KMS-11 (cell line): ENCODE measurements at regions not wholly inside any gene's neighbourhood (a gene's known extent, or its start where the extent isn't known, plus 50 kb on each side); places are given as distances from the start of the nearest gene placed in this dataset.

Source experiments
- H2AFZ ChIP-seq: fragments of 200-600 bp; sonication (generic); 2 replicates; pipeline ENCODE4 v1.6.1; 2016; ENCODE audit warnings: antibody characterized with exemption, mixed run types, low read depth
- H3K27ac ChIP-seq: fragments of 200-600 bp; sonication (generic); 2 replicates; pipeline ENCODE4 v1.6.1; 2016; ENCODE audit warnings: mild to moderate bottlenecking, mixed run types
- H3K27me3 ChIP-seq: fragments of 200-600 bp; sonication (generic); 2 replicates; pipeline ENCODE4 v1.6.1; 2017; ENCODE audit warnings: mild to moderate bottlenecking, low read depth, mixed run types, moderate library complexity; ENCODE audit not compliant: insufficient read depth
- H3K36me3 ChIP-seq: fragments of 200-600 bp; sonication (generic); 2 replicates; pipeline ENCODE4 v1.6.1; 2017; ENCODE audit warnings: mild to moderate bottlenecking, mixed run types; ENCODE audit not compliant: insufficient read depth
- H3K4me1 ChIP-seq: fragments of 200-600 bp; sonication (generic); 2 replicates; pipeline ENCODE4 v1.6.1; 2016; ENCODE audit warnings: mild to moderate bottlenecking, low read depth, mixed run types; ENCODE audit not compliant: poor library complexity, severe bottlenecking
- H3K4me2 ChIP-seq: fragments of 200-600 bp; sonication (generic); 2 replicates; pipeline ENCODE4 v1.7.0; 2016; ENCODE audit warnings: mild to moderate bottlenecking, mixed run types
- H3K4me3 ChIP-seq: fragments of 200-600 bp; sonication (generic); IDR thresholded peaks from 2 replicates; pipeline ENCODE4 v1.6.1; 2017; ENCODE audit warnings: low read depth, low read length, mixed read lengths; ENCODE audit not compliant: insufficient read depth
- H3K79me2 ChIP-seq: fragments of 200-600 bp; sonication (generic); 2 replicates; pipeline ENCODE4 v1.6.1; 2016; ENCODE audit warnings: low read depth, mixed run types; ENCODE audit not compliant: insufficient read depth
- H3K9ac ChIP-seq: fragments of 200-600 bp; sonication (generic); 2 replicates; pipeline ENCODE4 v1.6.1; 2016; ENCODE audit warnings: mild to moderate bottlenecking, mixed run types
- H4K20me1 ChIP-seq: fragments of 200-600 bp; sonication (generic); 2 replicates; pipeline ENCODE4 v1.6.1; 2016; ENCODE audit warnings: mild to moderate bottlenecking, mixed run types; ENCODE audit not compliant: insufficient read depth
- CTCF ChIP-seq: fragments of 200-600 bp; sonication (generic); conservative IDR thresholded peaks from 2 replicates; pipeline ENCODE4 v1.6.1; 2017; ENCODE audit warnings: low read depth, mild to moderate bottlenecking, antibody characterized with exemption, low read length, moderate library complexity, mixed read lengths

GRCh38 chrX:20347481-20347880, 80.8 kb upstream of the RPS6KA3 start:
- Histone ChIP-seq H3K27me3 (no peaks in the 10 kb centered on the region), H4K20me1 (no peaks in the 10 kb centered on the region), H3K4me1 (no peaks in the 10 kb centered on the region), H3K9ac (no peak overlapping the region), H3K79me2 (no peaks in the 10 kb centered on the region), H2AFZ (no peak overlapping the region), H3K4me3 (no peak overlapping the region), H3K4me2 (no peak overlapping the region), H3K27ac (no peak overlapping the region), H3K36me3 (no peaks in the 10 kb centered on the region)
- no peak for TF ChIP-seq CTCF

GRCh38 chrX:20333672-20334071, 67.0 kb upstream of the RPS6KA3 start:
- Histone ChIP-seq H3K4me1 (no peaks in the 10 kb centered on the region), H3K9ac (no peak overlapping the region), H3K36me3 (no peaks in the 10 kb centered on the region), H3K79me2 (no peaks in the 10 kb centered on the region), H3K4me3 (no peak overlapping the region), H3K27ac (no peak overlapping the region), H3K4me2 (no peak overlapping the region), H3K27me3 (no peaks in the 10 kb centered on the region), H2AFZ (no peak overlapping the region), H4K20me1 (no peaks in the 10 kb centered on the region)
- no peak for TF ChIP-seq CTCF

GRCh38 chrX:20330545-20330944, 63.8 kb upstream of the RPS6KA3 start:
- Histone ChIP-seq H3K79me2 (no peaks in the 10 kb centered on the region), H3K27me3 (no peaks in the 10 kb centered on the region), H4K20me1 (no peaks in the 10 kb centered on the region), H3K4me3 (no peak overlapping the region), H2AFZ (no peak overlapping the region), H3K9ac (no peak overlapping the region), H3K4me1 (no peaks in the 10 kb centered on the region), H3K4me2 (no peak overlapping the region), H3K36me3 (no peaks in the 10 kb centered on the region), H3K27ac (no peak overlapping the region)
- TF ChIP-seq CTCF: no peak

GRCh38 chrX:20329435-20329834, 62.7 kb upstream of the RPS6KA3 start:
- H3K27me3 ChIP-seq: no peaks in the 10 kb centered on the region
- no peaks in the 10 kb centered on the region for H3K4me1 ChIP-seq
- no peaks in the 10 kb centered on the region for H3K79me2 ChIP-seq
- no peak for TF ChIP-seq CTCF
- H3K4me2 ChIP-seq: no peak overlapping the region
- H3K4me3 ChIP-seq: no peak overlapping the region
- H3K9ac ChIP-seq: no peak overlapping the region
- no peak overlapping the region for H3K27ac ChIP-seq
- H2AFZ ChIP-seq: no peak overlapping the region
- H4K20me1 ChIP-seq: no peaks in the 10 kb centered on the region
- no peaks in the 10 kb centered on the region for H3K36me3 ChIP-seq
